ENCODE measurements at regions not wholly inside any gene's neighbourhood (a gene's known extent, or its start where the extent isn't known, plus 50 kb on each side); places are given as distances from the start of the nearest gene placed in this dataset.
A peak's percentile ranks its signal among the peaks of the same experiment; 100 is the strongest.

- Histone ChIP-seq H4K20me1 (ENCODE audit: insufficient read depth, low read length) (no peaks in the 10 kb centered on the region), H3K4me1 (ENCODE audit: insufficient read depth, low read length) (peaks cover 5% of the 10 kb centered on the region), H3K36me3 (ENCODE audit: insufficient read depth, low read length) (no peaks in the 10 kb centered on the region), H3K27me3 (ENCODE audit: insufficient read depth, low read length) (no peaks in the 10 kb centered on the region), H3K27ac (ENCODE audit: low read depth, low read length) (peak overlapping the region; percentile 28), H3K9ac (ENCODE audit: low read length) (peak overlapping the region; percentile 78), H3K9me3 (ENCODE audit: insufficient read depth, low read depth, low read length) (no peaks in the 10 kb centered on the region), H3K4me2 (ENCODE audit: low read length) (peak overlapping the region; percentile 91), H3K4me3 (ENCODE audit: insufficient read depth, low read depth, low read length) (peak overlapping the region; percentile 82), H2AFZ (ENCODE audit: low read depth, low read length) (peak overlapping the region; percentile 97), H3K79me2 (ENCODE audit: insufficient read depth, low read length) (no peaks in the 10 kb centered on the region)
- Mint-ChIP-seq H3K4me1 (ENCODE audit: low read depth, unreplicated experiment) (no peaks in the 10 kb centered on the region), H3K4me3 (ENCODE audit: unreplicated experiment) (peak overlapping the region; percentile 94), H3K27ac (ENCODE audit: unreplicated experiment) (peak overlapping the region; percentile 92), H3K36me3 (ENCODE audit: low read depth, unreplicated experiment) (no peaks in the 10 kb centered on the region), H3K27me3 (ENCODE audit: low read depth, unreplicated experiment) (no peaks in the 10 kb centered on the region), H3K9me3 (ENCODE audit: unreplicated experiment) (no peaks in the 10 kb centered on the region)
- DNase-seq (ENCODE audit: low read depth), result peak; percentile 85
- TF ChIP-seq CTCF (IDR thresholded peaks at IDR 0.05; ENCODE audit: insufficient read depth, low read depth, low read length) (no peak), EZH2 (IDR thresholded peaks at IDR 0.05; ENCODE audit: insufficient read depth, low read length) (no peak)
- peak; percentile 84 for FAIRE-seq
These were observed 215.2 kb upstream of the ZNF184 start for GRCh38 chr6:27688014-27688586.

- peak overlapping the region; percentile 78 for H3K9ac ChIP-seq (ENCODE audit: low read length)
- H3K27ac ChIP-seq (ENCODE audit: low read depth, low read length), result peak overlapping the region; percentile 28
- H3K79me2 ChIP-seq (ENCODE audit: insufficient read depth, low read length), result no peaks in the 10 kb centered on the region
These were observed 214.5 kb upstream of the ZNF184 start for GRCh38 chr6:27687154-27688013.

More at GRCh38 chr6:27687154-27688013, 214.5 kb upstream of the ZNF184 start:
- Mint-ChIP-seq H3K9me3 (ENCODE audit: unreplicated experiment) (no peaks in the 10 kb centered on the region), H3K27ac (ENCODE audit: unreplicated experiment) (peak overlapping the region; percentile 92), H3K4me1 (ENCODE audit: low read depth, unreplicated experiment) (no peaks in the 10 kb centered on the region), H3K36me3 (ENCODE audit: low read depth, unreplicated experiment) (no peaks in the 10 kb centered on the region), H3K4me3 (ENCODE audit: unreplicated experiment) (peak overlapping the region; percentile 94), H3K27me3 (ENCODE audit: low read depth, unreplicated experiment) (no peaks in the 10 kb centered on the region)
- Histone ChIP-seq H3K9me3 (ENCODE audit: insufficient read depth, low read depth, low read length) (no peaks in the 10 kb centered on the region), H3K27me3 (ENCODE audit: insufficient read depth, low read length) (no peaks in the 10 kb centered on the region), H3K4me3 (ENCODE audit: insufficient read depth, low read depth, low read length) (peak overlapping the region; percentile 82), H3K36me3 (ENCODE audit: insufficient read depth, low read length) (no peaks in the 10 kb centered on the region), H3K4me1 (ENCODE audit: insufficient read depth, low read length) (peaks cover 5% of the 10 kb centered on the region), H3K4me2 (ENCODE audit: low read length) (peak overlapping the region; percentile 91), H4K20me1 (ENCODE audit: insufficient read depth, low read length) (no peaks in the 10 kb centered on the region), H2AFZ (ENCODE audit: low read depth, low read length) (peak overlapping the region; percentile 97)
- FAIRE-seq (no peak), DNase-seq (ENCODE audit: low read depth) (peak; percentile 54)
- TF ChIP-seq CTCF (IDR thresholded peaks at IDR 0.05; ENCODE audit: insufficient read depth, low read depth, low read length) (peak; percentile 60), EZH2 (IDR thresholded peaks at IDR 0.05; ENCODE audit: insufficient read depth, low read length) (no peak)

Data from astrocyte (in vitro differentiated cells and primary cell).